ENCODE measurements at regions not wholly inside any gene's neighbourhood (a gene's known extent, or its start where the extent isn't known, plus 50 kb on each side); places are given as distances from the start of the nearest gene placed in this dataset.

- 63 to 77% methylated on average over 7 of the region's 7 CpGs for WGBS, 2 donors
- Histone ChIP-seq H3K9me3 (no peaks in the 10 kb centered on the region), H3K36me3 (ENCODE audit: low read depth, missing control alignments) (no peaks in the 10 kb centered on the region), H3K27ac (no peak overlapping the region), H3K27me3 (no peaks in the 10 kb centered on the region), H3K4me1 (no peaks in the 10 kb centered on the region), H3K4me3 (no peak overlapping the region)
- TF ChIP-seq POLR2A (IDR thresholded peaks at IDR 0.05) (no peak), CTCF (IDR thresholded peaks at IDR 0.05) (no peak)
- DNase-seq: no peak
- intact Hi-C loops (cut with DNase I; ENCODE audit: low total_unique reads): no loop called here
These were observed 503.2 kb downstream of the GADD45G start for GRCh38 chr9:90107726-90108655.

- no peaks in the 10 kb centered on the region for H3K9me3 ChIP-seq
- H3K27ac ChIP-seq: no peak overlapping the region
- peaks cover 4% of the 10 kb centered on the region for H3K4me1 ChIP-seq
- intact Hi-C loops (cut with DNase I; ENCODE audit: low total_unique reads): no loop called here
- TF ChIP-seq POLR2A (IDR thresholded peaks at IDR 0.05) (no peak), CTCF (IDR thresholded peaks at IDR 0.05) (no peak)
- no peak for DNase-seq
- no peaks in the 10 kb centered on the region for H3K36me3 ChIP-seq (ENCODE audit: low read depth, missing control alignments)
- H3K4me3 ChIP-seq: no peak overlapping the region
- H3K27me3 ChIP-seq: no peaks in the 10 kb centered on the region
- WGBS, 2 donors: 60 to 67% methylated on average over 4 of the region's 4 CpGs
These were observed 508.0 kb downstream of the GADD45G start for GRCh38 chr9:90112788-90113187.

- intact Hi-C loops (cut with DNase I; ENCODE audit: low total_unique reads): no loop called here
- Histone ChIP-seq H3K27me3 (no peaks in the 10 kb centered on the region), H3K4me3 (no peak overlapping the region), H3K27ac (no peak overlapping the region), H3K9me3 (no peaks in the 10 kb centered on the region), H3K4me1 (peaks cover 4% of the 10 kb centered on the region), H3K36me3 (ENCODE audit: low read depth, missing control alignments) (no peaks in the 10 kb centered on the region)
- 80 to 92% methylated on average over 3 to 4 of the region's 4 CpGs for WGBS, 2 donors
- DNase-seq: no peak
- TF ChIP-seq POLR2A (IDR thresholded peaks at IDR 0.05) (no peak), CTCF (IDR thresholded peaks at IDR 0.05) (no peak)
These were observed 510.0 kb downstream of the GADD45G start for GRCh38 chr9:90114641-90115425.

- Histone ChIP-seq H3K4me3 (no peak overlapping the region), H3K4me1 (peaks cover 4% of the 10 kb centered on the region), H3K27me3 (no peaks in the 10 kb centered on the region), H3K27ac (no peak overlapping the region), H3K36me3 (ENCODE audit: low read depth, missing control alignments) (no peaks in the 10 kb centered on the region), H3K9me3 (no peaks in the 10 kb centered on the region)
- WGBS, 2 donors: 81 to 84% methylated on average over 7 of the region's 7 CpGs
- intact Hi-C loops (cut with DNase I; ENCODE audit: low total_unique reads): no loop called here
- no peak for DNase-seq
- TF ChIP-seq POLR2A (IDR thresholded peaks at IDR 0.05): no peak
- TF ChIP-seq CTCF (IDR thresholded peaks at IDR 0.05): no peak
These were observed 517.0 kb downstream of the GADD45G start for GRCh38 chr9:90121762-90122161.

Measured in testis (tissue), 2 donors.